Vagina (tissue), 2 donors: ENCODE measurements at regions not wholly inside any gene's neighbourhood (a gene's known extent, or its start where the extent isn't known, plus 50 kb on each side); places are given as distances from the start of the nearest gene placed in this dataset.
A peak's percentile ranks its signal among the peaks of the same experiment; 100 is the strongest.

Experiments
- DNase-seq, 2 donors: peaks; one replicate each; pipeline ENCODE4 v3.0.0-alpha.2; 2017; ENCODE audit errors: extremely low spot score in 2 of 2
- H3K27ac ChIP-seq: fragments of 200-600 bp; sonication (generic); one replicate; pipeline ENCODE4 v1.5.1; 2019
- H3K27me3 ChIP-seq: fragments of 200-600 bp; sonication (generic); one replicate; pipeline ENCODE4 v1.5.1; 2019
- H3K36me3 ChIP-seq, 2 donors: fragments of 200-600 bp; sonication (generic); one replicate each; pipeline ENCODE4 v1.5.1; 2017 to 2019
- H3K4me1 ChIP-seq: fragments of 200-600 bp; sonication (generic); one replicate; pipeline ENCODE4 v1.5.1; 2019
- H3K4me3 ChIP-seq, 2 donors: fragments of 200-600 bp; sonication (generic); 1 replicate in 1 of 2; 2 replicates in 1 of 2; pipeline ENCODE4 v1.5.1; 2016 to 2019
- H3K9me3 ChIP-seq: fragments of 200-600 bp; sonication (generic); one replicate; pipeline ENCODE4 v1.5.1; 2019
- POLR2A ChIP-seq, 2 donors: fragments of 450-650 bp; IDR thresholded peaks; one replicate each; pipeline ENCODE4 v1.6.1; 2017; ENCODE audit warnings: antibody characterized with exemption in 2 of 2, mild to moderate bottlenecking in 2 of 2, moderate library complexity in 2 of 2
- POLR2AphosphoS5 ChIP-seq, 2 donors: sonication (generic); formaldehyde crosslinking; IDR thresholded peaks; one replicate each; pipeline ENCODE4 v1.9.0; 2017; ENCODE audit warnings: antibody characterized with exemption in 2 of 2, mild to moderate bottlenecking in 2 of 2, low read depth in 1 of 2; ENCODE audit not compliant: insufficient read depth in 1 of 2
- intact Hi-C: fragments of 100-400 bp; cut with DNase I; formaldehyde crosslinking; loops from one replicate; pipeline ENCODE4 v1.15.1; 2023
- TF ChIP-seq, protein P1 (sequence below), 3 experiments: fragments of 450-650 bp in 2 of 3; fragments of 200-600 bp in 1 of 3; sonication (generic) in 1 of 3; IDR thresholded peaks; one replicate each; pipeline ENCODE4 v1.5.1; 2017 to 2019; ENCODE audit warnings: antibody characterized with exemption in 3 of 3, mild to moderate bottlenecking in 2 of 3, moderate library complexity in 2 of 3

DNA sequence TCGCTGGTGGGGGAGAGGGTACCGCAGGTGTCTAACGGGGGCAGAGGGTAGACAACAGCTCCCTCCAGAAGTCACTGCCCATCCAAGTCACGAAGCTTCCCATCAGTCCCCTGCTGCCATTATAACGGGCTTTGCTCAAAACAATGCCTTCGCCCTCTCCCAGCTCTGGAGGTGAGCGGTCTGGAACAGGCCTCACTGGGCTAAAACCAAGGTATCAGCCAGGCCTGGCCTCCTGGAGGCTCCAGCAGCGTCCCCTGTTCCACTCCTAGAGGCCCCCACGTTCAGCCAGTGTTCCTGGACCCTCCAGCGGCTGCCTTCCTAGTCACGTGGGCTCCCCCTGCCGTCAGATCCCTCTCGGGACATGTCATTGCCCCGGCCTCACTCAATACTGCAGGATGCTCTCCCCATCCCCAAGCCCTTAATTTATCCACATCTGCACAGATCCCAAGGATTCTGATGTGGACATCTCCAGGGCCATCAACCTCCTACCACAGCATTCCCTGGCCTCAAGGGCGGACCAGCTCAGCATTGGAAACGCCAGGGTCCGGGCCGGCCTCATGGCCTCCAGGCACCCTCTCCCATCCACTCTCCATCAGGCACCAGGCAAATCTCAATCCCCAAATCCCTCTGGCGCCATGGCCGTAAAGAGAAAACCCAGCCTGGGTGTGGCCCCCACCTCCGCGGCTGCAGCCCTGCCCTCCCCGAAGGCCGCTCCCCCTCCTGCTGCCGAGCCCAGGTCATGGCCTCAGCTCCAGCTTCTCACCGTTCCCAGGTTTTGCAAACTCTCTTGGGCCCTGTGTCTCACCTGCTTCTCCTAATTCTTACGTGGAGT lies 104.1 kb upstream of the FAM20C start:
- Histone ChIP-seq H3K27me3 (no peaks in the 10 kb centered on the region), H3K36me3 (no peaks in the 10 kb centered on the region), H3K4me3 (no peak overlapping the region), H3K27ac (peak overlapping the region; percentile 82), H3K9me3 (no peaks in the 10 kb centered on the region), H3K4me1 (peaks cover 44% of the 10 kb centered on the region)
- TF ChIP-seq POLR2AphosphoS5 (IDR thresholded peaks at IDR 0.05; ENCODE audit: insufficient read depth in 1 of 2, low read depth in 1 of 2) (no peak), POLR2A (IDR thresholded peaks at IDR 0.05) (no peak)
- TF ChIP-seq, protein P1, sequence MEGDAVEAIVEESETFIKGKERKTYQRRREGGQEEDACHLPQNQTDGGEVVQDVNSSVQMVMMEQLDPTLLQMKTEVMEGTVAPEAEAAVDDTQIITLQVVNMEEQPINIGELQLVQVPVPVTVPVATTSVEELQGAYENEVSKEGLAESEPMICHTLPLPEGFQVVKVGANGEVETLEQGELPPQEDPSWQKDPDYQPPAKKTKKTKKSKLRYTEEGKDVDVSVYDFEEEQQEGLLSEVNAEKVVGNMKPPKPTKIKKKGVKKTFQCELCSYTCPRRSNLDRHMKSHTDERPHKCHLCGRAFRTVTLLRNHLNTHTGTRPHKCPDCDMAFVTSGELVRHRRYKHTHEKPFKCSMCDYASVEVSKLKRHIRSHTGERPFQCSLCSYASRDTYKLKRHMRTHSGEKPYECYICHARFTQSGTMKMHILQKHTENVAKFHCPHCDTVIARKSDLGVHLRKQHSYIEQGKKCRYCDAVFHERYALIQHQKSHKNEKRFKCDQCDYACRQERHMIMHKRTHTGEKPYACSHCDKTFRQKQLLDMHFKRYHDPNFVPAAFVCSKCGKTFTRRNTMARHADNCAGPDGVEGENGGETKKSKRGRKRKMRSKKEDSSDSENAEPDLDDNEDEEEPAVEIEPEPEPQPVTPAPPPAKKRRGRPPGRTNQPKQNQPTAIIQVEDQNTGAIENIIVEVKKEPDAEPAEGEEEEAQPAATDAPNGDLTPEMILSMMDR (IDR thresholded peaks at IDR 0.05), result no peak
- no peak for DNase-seq
- intact Hi-C loops, result no loop called here

DNA sequence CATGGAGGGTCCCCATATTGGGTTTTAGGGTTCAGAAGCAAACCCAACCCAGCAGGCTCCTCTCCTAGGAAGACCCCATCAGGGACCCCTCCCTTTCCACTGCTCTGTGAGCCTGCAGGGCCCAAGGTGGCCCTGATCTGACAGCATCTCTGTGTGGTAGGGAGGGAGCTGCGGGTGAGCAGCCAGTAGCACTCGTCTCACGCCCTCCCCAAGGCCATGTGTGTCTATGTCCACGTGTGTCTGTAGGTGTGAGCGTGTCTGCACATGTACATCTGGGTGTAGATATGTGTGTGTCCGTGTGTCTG lies 103.5 kb upstream of the FAM20C start:
- Histone ChIP-seq H3K4me3 (no peak overlapping the region), H3K27ac (peak overlapping the region; percentile 82), H3K36me3 (no peaks in the 10 kb centered on the region), H3K4me1 (peaks cover 40% of the 10 kb centered on the region), H3K27me3 (no peaks in the 10 kb centered on the region), H3K9me3 (no peaks in the 10 kb centered on the region)
- DNase-seq, result no peak
- TF ChIP-seq, protein P1 (IDR thresholded peaks at IDR 0.05), result no peak
- TF ChIP-seq POLR2AphosphoS5 (IDR thresholded peaks at IDR 0.05; ENCODE audit: insufficient read depth in 1 of 2, low read depth in 1 of 2), result no peak
- intact Hi-C loops, result no loop called here

DNA sequence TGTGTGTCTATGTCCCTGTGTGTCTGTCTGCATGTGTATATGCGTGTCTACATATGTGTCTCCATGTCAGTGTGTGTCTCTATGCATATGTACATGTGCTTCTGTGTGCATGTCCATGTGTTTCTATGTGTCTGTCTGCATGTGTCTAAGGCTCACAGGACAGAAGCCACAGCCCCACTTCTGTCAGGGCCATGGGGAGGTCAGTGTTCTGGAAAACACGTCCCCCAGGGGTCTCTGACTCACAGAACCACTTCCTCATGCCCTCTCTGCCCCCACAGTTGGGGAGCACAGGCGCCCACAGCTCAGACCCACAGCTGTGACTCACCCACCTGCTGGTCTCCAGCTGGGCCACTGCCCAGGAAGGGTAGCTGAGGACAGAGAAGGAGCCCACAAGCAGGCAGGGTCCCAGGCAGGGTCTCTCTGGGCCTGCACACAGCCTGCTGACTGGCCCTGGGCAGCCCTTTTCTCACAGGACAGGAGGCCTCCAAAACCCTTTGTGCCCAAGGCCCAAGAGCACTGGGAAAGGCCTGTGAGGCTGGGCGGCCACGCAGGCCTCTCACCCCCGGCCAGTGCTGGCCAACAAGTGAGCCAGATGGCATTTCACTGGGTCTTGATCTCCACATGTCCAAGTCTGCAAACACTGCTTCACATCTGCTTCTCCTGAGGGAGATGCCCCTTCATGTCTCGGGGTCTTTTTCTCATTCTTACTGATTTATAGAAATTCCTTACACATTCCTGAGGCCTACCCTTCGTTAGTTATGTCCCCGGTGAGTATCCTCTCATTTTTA lies 102.9 kb upstream of the FAM20C start:
- no peaks in the 10 kb centered on the region for H3K9me3 ChIP-seq
- no peaks in the 10 kb centered on the region for H3K36me3 ChIP-seq
- peak; percentile 87 to 96 for DNase-seq
- TF ChIP-seq POLR2A (IDR thresholded peaks at IDR 0.05) (no peak), POLR2AphosphoS5 (IDR thresholded peaks at IDR 0.05; ENCODE audit: insufficient read depth in 1 of 2, low read depth in 1 of 2) (peak in 1 of 2 donors; percentile 55)
- H3K27me3 ChIP-seq, result no peaks in the 10 kb centered on the region
- intact Hi-C loops, result no loop called here
- H3K27ac ChIP-seq, result peak overlapping the region; percentile 82
- H3K4me1 ChIP-seq, result peaks cover 40% of the 10 kb centered on the region
- H3K4me3 ChIP-seq, result no peak overlapping the region

DNA sequence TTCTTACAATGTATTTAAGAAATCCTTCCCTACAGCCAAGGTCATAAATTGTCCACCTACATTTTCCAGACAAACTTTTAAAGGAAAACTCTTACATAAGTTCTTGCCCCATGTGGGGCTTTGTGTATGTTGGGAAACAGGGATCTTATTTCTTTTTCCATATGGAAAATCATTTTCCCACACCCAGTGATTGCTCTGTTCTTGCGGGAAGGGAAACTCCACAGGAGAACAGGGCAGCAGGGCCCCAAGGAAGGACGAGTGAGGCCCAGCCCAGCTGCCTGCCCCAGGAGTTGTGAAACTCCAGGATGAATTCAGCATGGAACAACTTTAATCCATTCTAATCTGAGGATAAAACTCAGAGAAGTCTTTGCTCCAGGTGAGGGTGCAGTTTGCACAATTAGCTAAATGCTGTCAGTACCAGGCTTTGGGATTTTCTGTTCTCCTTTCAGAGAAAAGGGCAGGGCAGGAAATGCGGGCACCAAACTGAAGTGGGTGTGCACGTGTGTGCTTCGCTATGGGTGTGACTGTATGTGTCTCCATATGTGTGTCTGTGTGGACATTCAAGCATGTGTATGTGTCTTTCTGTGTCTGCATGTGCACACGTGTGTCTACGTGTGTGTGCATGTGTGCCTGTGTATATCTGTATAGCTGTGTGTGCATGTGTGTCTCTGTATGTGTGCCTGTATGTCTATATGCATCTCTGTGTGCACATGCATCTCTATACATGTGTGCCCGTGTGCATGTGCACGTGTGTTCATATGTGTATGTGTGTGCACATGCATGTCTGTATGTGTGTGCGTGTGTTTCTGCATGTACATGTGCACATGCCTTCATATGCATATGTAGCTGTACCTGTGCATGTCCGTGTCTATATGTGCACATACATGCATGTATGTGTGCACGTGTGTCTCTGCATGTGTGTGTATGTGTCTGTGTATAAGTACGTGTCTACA lies 102.0 kb upstream of the FAM20C start:
- intact Hi-C loops, result no loop called here
- Histone ChIP-seq H3K4me1 (peaks cover 40% of the 10 kb centered on the region), H3K27ac (peak overlapping the region; percentile 82), H3K36me3 (no peaks in the 10 kb centered on the region), H3K27me3 (no peaks in the 10 kb centered on the region), H3K4me3 (no peak overlapping the region), H3K9me3 (no peaks in the 10 kb centered on the region)
- no peak for DNase-seq
- no peak for TF ChIP-seq POLR2A (IDR thresholded peaks at IDR 0.05)
- TF ChIP-seq POLR2AphosphoS5 (IDR thresholded peaks at IDR 0.05; ENCODE audit: insufficient read depth in 1 of 2, low read depth in 1 of 2), result peak in 1 of 2 donors; percentile 26
- TF ChIP-seq, protein P1 (IDR thresholded peaks at IDR 0.05), result no peak
